Esophagus (tissue), 2 donors: ENCODE measurements at regions not wholly inside any gene's neighbourhood (a gene's known extent, or its start where the extent isn't known, plus 50 kb on each side); places are given as distances from the start of the nearest gene placed in this dataset.

Experiments used
- H3K27ac ChIP-seq, 2 donors: one replicate each; pipeline ENCODE4 v1.5.1; 2013; ENCODE audit warnings: low read depth in 2 of 2, mild to moderate bottlenecking in 2 of 2, inconsistent platforms in 1 of 2, low read length in 1 of 2, moderate library complexity in 1 of 2
- H3K27me3 ChIP-seq, 2 donors: one replicate each; pipeline ENCODE4 v1.6.1; 2013; ENCODE audit warnings: low read length in 2 of 2, control low read depth in 1 of 2, mild to moderate bottlenecking in 1 of 2; ENCODE audit not compliant: insufficient read depth in 2 of 2, control insufficient read depth in 1 of 2
- H3K36me3 ChIP-seq, 2 donors: one replicate each; pipeline ENCODE4 v1.6.1; 2013; ENCODE audit warnings: low read length in 1 of 2; ENCODE audit not compliant: control insufficient read depth in 2 of 2, insufficient read depth in 2 of 2
- H3K4me1 ChIP-seq, 2 donors: one replicate each; pipeline ENCODE4 v1.6.1; 2013; ENCODE audit warnings: low read length in 1 of 2; ENCODE audit not compliant: control insufficient read depth in 2 of 2, insufficient read depth in 2 of 2
- H3K4me3 ChIP-seq, 2 donors: one replicate each; pipeline ENCODE4 v1.5.1; 2013; ENCODE audit warnings: low read length in 2 of 2, mild to moderate bottlenecking in 2 of 2, low read depth in 1 of 2, moderate library complexity in 1 of 2
- H3K9me3 ChIP-seq, 2 donors: one replicate each; pipeline ENCODE4 v1.6.1; 2013; ENCODE audit warnings: mild to moderate bottlenecking in 2 of 2, low read depth in 1 of 2, low read length in 1 of 2, moderate library complexity in 1 of 2; ENCODE audit not compliant: control insufficient read depth in 2 of 2, insufficient read depth in 1 of 2
- WGBS, 2 donors: extraction: QIAGEN DNeasy Blood & Tissue Kit; methylation state at CpG; one replicate each; pipeline ENCODE4 v1.1.7; 2013; 5-methylcytosine and 5-hydroxymethylcytosine counted together
- donor health status: healthy with polysubstance abuse.
- donor health status: Bipolar disorder and iron deficiency.

GRCh38 chr14:22194664-22195063, 394.4 kb downstream of the DAD1 start:
- 49 to 53% methylated on average over 2 of the region's 2 CpGs for WGBS, 2 donors
- H3K36me3 ChIP-seq = no peaks in the 10 kb centered on the region
- H3K27me3 ChIP-seq = no peaks in the 10 kb centered on the region
- peaks cover 0 to 6% of the 10 kb centered on the region in 2 donors for H3K9me3 ChIP-seq
- H3K4me1 ChIP-seq = no peaks in the 10 kb centered on the region
- H3K4me3 ChIP-seq = no peak overlapping the region
- no peak overlapping the region for H3K27ac ChIP-seq

GRCh38 chr14:22190411-22191191, 398.4 kb downstream of the DAD1 start:
- Histone ChIP-seq H3K9me3 (no peaks in the 10 kb centered on the region), H3K4me1 (no peaks in the 10 kb centered on the region), H3K36me3 (no peaks in the 10 kb centered on the region), H3K27me3 (no peaks in the 10 kb centered on the region), H3K27ac (no peak overlapping the region), H3K4me3 (no peak overlapping the region)
- WGBS, 2 donors = 75 to 84% methylated on average over 10 of the region's 10 CpGs

DNA sequence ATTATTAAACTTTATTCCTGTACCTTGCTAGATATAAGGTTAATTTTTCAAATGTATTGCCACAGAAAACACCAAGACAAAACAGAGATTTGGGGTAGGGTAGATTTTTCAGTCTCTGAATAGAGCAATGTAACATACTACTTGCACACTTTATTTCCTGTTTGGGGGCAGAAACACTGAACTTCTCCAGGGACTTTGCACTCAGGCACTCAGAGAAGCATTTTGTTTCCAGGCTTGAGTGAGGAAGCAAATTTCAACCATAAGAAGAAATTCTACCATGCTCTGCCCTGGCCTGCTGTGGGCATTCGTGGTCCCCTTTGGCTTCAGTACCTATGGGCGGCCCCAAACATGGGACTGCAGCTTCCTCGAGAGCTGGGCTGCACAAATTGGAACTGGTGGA, 399.1 kb downstream of the DAD1 start:
- no peaks in the 10 kb centered on the region for H3K9me3 ChIP-seq
- no peaks in the 10 kb centered on the region for H3K4me1 ChIP-seq
- 80 to 82% methylated on average over 3 of the region's 3 CpGs for WGBS, 2 donors
- H3K36me3 ChIP-seq = no peaks in the 10 kb centered on the region
- no peaks in the 10 kb centered on the region for H3K27me3 ChIP-seq
- no peak overlapping the region for H3K4me3 ChIP-seq
- H3K27ac ChIP-seq = no peak overlapping the region

DNA sequence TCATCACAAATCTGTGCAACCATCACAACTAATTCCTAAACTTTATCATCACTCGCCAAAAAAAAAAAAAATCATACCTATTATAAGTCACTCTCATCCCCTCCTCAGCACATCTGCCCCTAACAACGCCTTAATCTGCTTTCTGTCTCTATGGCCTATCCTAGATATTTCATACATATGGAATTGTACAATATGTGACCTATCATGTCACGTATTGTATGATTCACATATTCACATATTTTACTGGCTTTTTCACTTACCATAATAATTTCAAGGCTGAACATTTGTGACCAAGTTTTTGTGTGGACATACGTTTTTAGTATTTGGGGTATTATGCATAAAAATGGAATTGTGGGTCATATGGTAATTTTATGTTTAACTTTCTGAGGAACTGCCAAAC, 400.7 kb downstream of the DAD1 start:
- Histone ChIP-seq H3K9me3 (no peaks in the 10 kb centered on the region), H3K4me1 (no peaks in the 10 kb centered on the region), H3K4me3 (no peak overlapping the region), H3K36me3 (no peaks in the 10 kb centered on the region), H3K27ac (no peak overlapping the region), H3K27me3 (no peaks in the 10 kb centered on the region)
- 79 to 81% methylated on average over 4 of the region's 4 CpGs for WGBS, 2 donors

GRCh38 chr14:22185789-22186188, 403.2 kb downstream of the DAD1 start:
- no peak overlapping the region for H3K4me3 ChIP-seq
- no peaks in the 10 kb centered on the region for H3K4me1 ChIP-seq
- no peaks in the 10 kb centered on the region for H3K27me3 ChIP-seq
- H3K9me3 ChIP-seq = no peaks in the 10 kb centered on the region
- no peaks in the 10 kb centered on the region for H3K36me3 ChIP-seq
- no peak overlapping the region for H3K27ac ChIP-seq
- 77 to 84% methylated on average over 3 of the region's 3 CpGs for WGBS, 2 donors

DNA sequence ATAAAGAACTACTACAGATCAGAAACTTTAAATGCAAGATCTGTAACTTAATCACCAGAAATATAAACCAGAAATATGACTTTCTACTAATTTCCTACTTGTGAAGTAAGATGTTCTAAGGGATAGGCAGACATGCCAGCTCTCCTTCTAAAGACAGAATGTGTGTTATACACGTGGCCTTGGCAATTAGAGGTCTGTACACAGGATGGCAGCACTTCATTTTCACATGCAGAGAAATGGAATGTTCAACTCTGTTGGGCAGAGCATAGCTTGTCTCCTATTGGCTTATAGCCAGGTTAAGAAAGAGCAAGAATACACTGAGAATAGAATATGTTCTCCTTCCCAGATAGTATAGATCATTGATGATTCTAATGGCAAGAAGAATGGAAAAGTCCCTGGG, 403.8 kb downstream of the DAD1 start:
- no peak overlapping the region for H3K27ac ChIP-seq
- no peaks in the 10 kb centered on the region for H3K4me1 ChIP-seq
- 24 to 33% methylated on average over 1 of the region's 1 CpG for WGBS, 2 donors
- no peaks in the 10 kb centered on the region for H3K9me3 ChIP-seq
- H3K36me3 ChIP-seq = no peaks in the 10 kb centered on the region
- no peak overlapping the region for H3K4me3 ChIP-seq
- H3K27me3 ChIP-seq = no peaks in the 10 kb centered on the region

GRCh38 chr14:22184830-22185168, 404.2 kb downstream of the DAD1 start:
- H3K27ac ChIP-seq = no peak overlapping the region
- H3K4me1 ChIP-seq = no peaks in the 10 kb centered on the region
- H3K27me3 ChIP-seq = no peaks in the 10 kb centered on the region
- H3K9me3 ChIP-seq = no peaks in the 10 kb centered on the region
- no peaks in the 10 kb centered on the region for H3K36me3 ChIP-seq
- no peak overlapping the region for H3K4me3 ChIP-seq

DNA sequence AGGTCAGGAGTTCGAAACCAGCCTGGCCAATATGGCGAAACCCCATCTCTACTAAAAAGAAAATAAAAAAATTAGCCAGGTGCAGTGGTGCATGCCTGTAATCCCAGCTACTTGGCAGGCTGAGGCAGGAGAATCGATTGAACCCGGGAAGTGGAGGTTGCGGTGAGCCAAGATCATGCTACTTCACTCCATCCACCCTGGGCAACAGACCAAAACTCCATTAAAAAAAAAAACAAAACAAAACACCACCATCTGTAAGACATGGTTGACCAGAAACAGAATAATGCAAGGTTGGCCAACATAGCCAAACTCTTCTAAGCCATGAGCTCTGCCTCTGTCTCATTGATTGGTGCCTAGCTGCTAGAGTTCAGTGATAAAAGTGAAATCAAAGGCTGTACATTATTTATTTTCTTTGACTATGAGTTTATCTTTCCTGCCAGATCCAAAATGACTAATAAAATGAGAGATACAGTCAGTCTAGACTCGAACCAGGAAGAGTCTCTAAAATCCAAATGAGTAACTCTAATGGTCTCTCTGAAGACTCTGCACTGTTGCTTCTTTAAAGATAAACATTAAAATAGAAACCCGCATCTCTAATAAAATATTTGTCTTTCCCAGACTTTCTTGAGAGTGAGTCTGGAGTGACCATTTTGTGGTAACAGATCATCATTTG, 404.7 kb downstream of the DAD1 start:
- Histone ChIP-seq H3K4me3 (no peak overlapping the region), H3K9me3 (no peaks in the 10 kb centered on the region), H3K27me3 (no peaks in the 10 kb centered on the region), H3K27ac (no peak overlapping the region), H3K4me1 (no peaks in the 10 kb centered on the region), H3K36me3 (no peaks in the 10 kb centered on the region)
- WGBS, 2 donors = 48 to 63% methylated on average over 7 of the region's 7 CpGs

- no peak overlapping the region for H3K4me3 ChIP-seq
- H3K4me1 ChIP-seq = no peaks in the 10 kb centered on the region
- H3K9me3 ChIP-seq = no peaks in the 10 kb centered on the region
- 94 to 95% methylated on average over 1 of the region's 1 CpG for WGBS, 2 donors
- no peaks in the 10 kb centered on the region for H3K27me3 ChIP-seq
- no peak overlapping the region for H3K27ac ChIP-seq
- no peaks in the 10 kb centered on the region for H3K36me3 ChIP-seq
Measured at GRCh38 chr14:22180045-22180444, 409.0 kb downstream of the DAD1 start.

DNA sequence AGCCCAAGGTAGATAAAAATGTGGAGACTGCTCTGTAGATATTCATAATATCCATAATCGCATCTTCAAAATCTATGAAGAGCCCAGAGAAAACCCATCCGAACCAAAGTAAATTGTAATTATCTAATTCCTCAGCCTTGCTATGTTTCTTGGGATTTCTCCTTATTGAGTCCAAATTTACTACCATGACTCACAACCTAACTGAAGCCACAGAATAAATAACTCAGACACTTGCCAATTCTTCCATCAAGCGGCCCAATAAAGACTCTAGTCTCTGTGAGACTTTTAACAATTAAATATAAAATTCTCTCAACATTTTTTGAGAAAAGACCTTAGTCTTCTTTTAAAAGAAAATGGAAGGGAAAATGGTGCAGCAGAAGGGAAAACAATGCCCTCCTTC, 409.8 kb downstream of the DAD1 start:
- WGBS, 2 donors = 61 to 83% methylated on average over 3 of the region's 3 CpGs
- no peak overlapping the region for H3K27ac ChIP-seq

More for the DNA sequence above, 409.8 kb downstream of the DAD1 start:
- H3K36me3 ChIP-seq = no peaks in the 10 kb centered on the region
- no peaks in the 10 kb centered on the region for H3K9me3 ChIP-seq
- no peaks in the 10 kb centered on the region for H3K27me3 ChIP-seq
- no peak overlapping the region for H3K4me3 ChIP-seq
- no peaks in the 10 kb centered on the region for H3K4me1 ChIP-seq
